Esophagus squamous epithelium (tissue), 4 donors: ENCODE measurements at regions not wholly inside any gene's neighbourhood (a gene's known extent, or its start where the extent isn't known, plus 50 kb on each side); places are given as distances from the start of the nearest gene placed in this dataset.

Experiments
- POLR2A ChIP-seq, 4 donors: fragments of 450-650 bp; IDR thresholded peaks; one replicate each; pipeline ENCODE4 v1.6.1; 2017; ENCODE audit warnings: antibody characterized with exemption in 4 of 4, mild to moderate bottlenecking in 4 of 4, moderate library complexity in 3 of 4
- TF ChIP-seq, protein P1 (sequence below), 6 experiments: fragments of 450-650 bp in 4 of 6; fragments of 200-600 bp in 2 of 6; sonication (generic) in 2 of 6; IDR thresholded peaks; one replicate each; pipeline ENCODE4 v1.5.1; 2016 to 2019; ENCODE audit warnings: antibody characterized with exemption in 6 of 6, mild to moderate bottlenecking in 4 of 6, moderate library complexity in 4 of 6

DNA sequence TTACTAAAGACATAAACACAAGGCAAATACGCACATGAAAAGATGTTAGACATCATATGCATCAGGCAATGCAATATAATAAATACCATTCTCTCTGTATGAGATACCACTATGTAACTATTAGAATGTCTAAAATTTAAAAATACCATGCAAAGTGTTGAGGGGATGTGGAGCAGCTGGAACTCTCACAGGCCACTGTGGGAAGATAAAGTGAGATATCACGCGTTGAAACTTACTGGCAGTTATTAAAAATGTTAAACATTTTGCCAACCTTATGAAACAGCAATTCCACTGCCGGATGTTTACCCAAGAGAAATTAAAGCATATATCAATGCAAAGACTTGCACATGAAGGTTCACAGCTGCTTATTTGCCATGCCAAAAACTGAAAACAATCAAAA is 556.7 kb downstream of the LRRC70 start:
- no peak for TF ChIP-seq POLR2A (IDR thresholded peaks at IDR 0.05)
- TF ChIP-seq, protein P1, sequence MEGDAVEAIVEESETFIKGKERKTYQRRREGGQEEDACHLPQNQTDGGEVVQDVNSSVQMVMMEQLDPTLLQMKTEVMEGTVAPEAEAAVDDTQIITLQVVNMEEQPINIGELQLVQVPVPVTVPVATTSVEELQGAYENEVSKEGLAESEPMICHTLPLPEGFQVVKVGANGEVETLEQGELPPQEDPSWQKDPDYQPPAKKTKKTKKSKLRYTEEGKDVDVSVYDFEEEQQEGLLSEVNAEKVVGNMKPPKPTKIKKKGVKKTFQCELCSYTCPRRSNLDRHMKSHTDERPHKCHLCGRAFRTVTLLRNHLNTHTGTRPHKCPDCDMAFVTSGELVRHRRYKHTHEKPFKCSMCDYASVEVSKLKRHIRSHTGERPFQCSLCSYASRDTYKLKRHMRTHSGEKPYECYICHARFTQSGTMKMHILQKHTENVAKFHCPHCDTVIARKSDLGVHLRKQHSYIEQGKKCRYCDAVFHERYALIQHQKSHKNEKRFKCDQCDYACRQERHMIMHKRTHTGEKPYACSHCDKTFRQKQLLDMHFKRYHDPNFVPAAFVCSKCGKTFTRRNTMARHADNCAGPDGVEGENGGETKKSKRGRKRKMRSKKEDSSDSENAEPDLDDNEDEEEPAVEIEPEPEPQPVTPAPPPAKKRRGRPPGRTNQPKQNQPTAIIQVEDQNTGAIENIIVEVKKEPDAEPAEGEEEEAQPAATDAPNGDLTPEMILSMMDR (IDR thresholded peaks at IDR 0.05): no peak
